ENCODE measurements at regions not wholly inside any gene's neighbourhood (a gene's known extent, or its start where the extent isn't known, plus 50 kb on each side); places are given as distances from the start of the nearest gene placed in this dataset.

GRCh38 chr17:53570731-53571130, 252.0 kb upstream of the KIF2B start:
- POLR2A ChIA-PET = no interaction called here
- CTCF ChIA-PET = no interaction called here
- no peak for TF ChIP-seq CTCF (IDR thresholded peaks at IDR 0.05; ENCODE audit: insufficient read depth, low read length, missing control alignments)
- no peak for DNase-seq (ENCODE audit: low read depth, low spot score)
- H3K4me3 ChIP-seq (ENCODE audit: low read depth, low read length) = no peak overlapping the region

- CTCF ChIA-PET = no interaction called here
- POLR2A ChIA-PET = no interaction called here
- no peak overlapping the region for H3K4me3 ChIP-seq (ENCODE audit: low read depth, low read length)
- TF ChIP-seq CTCF (IDR thresholded peaks at IDR 0.05; ENCODE audit: insufficient read depth, low read length, missing control alignments) = no peak
- DNase-seq (ENCODE audit: low read depth, low spot score) = no peak
Observed at GRCh38 chr17:53560953-53561352, 261.8 kb upstream of the KIF2B start.

- CTCF ChIA-PET = no interaction called here
- TF ChIP-seq CTCF (IDR thresholded peaks at IDR 0.05; ENCODE audit: insufficient read depth, low read length, missing control alignments) = no peak
- no peak overlapping the region for H3K4me3 ChIP-seq (ENCODE audit: low read depth, low read length)
- POLR2A ChIA-PET = no interaction called here
- DNase-seq (ENCODE audit: low read depth, low spot score) = no peak
Observed at GRCh38 chr17:53548252-53548651, 274.5 kb upstream of the KIF2B start.

- CTCF ChIA-PET = no interaction called here
- POLR2A ChIA-PET = no interaction called here
- TF ChIP-seq CTCF (IDR thresholded peaks at IDR 0.05; ENCODE audit: insufficient read depth, low read length, missing control alignments) = no peak
- DNase-seq (ENCODE audit: low read depth, low spot score) = no peak
- H3K4me3 ChIP-seq (ENCODE audit: low read depth, low read length) = no peak overlapping the region
Observed at GRCh38 chr17:53543472-53543871, 279.3 kb upstream of the KIF2B start.

- no peak overlapping the region for H3K4me3 ChIP-seq (ENCODE audit: low read depth, low read length)
- ChIA-PET CTCF (no interaction called here), POLR2A (no interaction called here)
- DNase-seq (ENCODE audit: low read depth, low spot score) = no peak
- TF ChIP-seq CTCF (IDR thresholded peaks at IDR 0.05; ENCODE audit: insufficient read depth, low read length, missing control alignments) = no peak
Observed at GRCh38 chr17:53538129-53538617, 284.6 kb upstream of the KIF2B start.

- no peak overlapping the region for H3K4me3 ChIP-seq (ENCODE audit: low read depth, low read length)
- POLR2A ChIA-PET = no interaction called here
- CTCF ChIA-PET = no interaction called here
- TF ChIP-seq CTCF (IDR thresholded peaks at IDR 0.05; ENCODE audit: insufficient read depth, low read length, missing control alignments) = no peak
- DNase-seq (ENCODE audit: low read depth, low spot score) = no peak
Observed at GRCh38 chr17:53527473-53527872, 295.3 kb upstream of the KIF2B start.

All from AG04449 (cell line).